Left cardiac atrium (tissue), 4 donors: ENCODE measurements at regions not wholly inside any gene's neighbourhood (a gene's known extent, or its start where the extent isn't known, plus 50 kb on each side); places are given as distances from the start of the nearest gene placed in this dataset.
A peak's percentile ranks its signal among the peaks of the same experiment; 100 is the strongest.
"Not testable (repeated sequence)": the region's sequence is repeated elsewhere in the genome, so short reads cannot be mapped to it uniquely, and the experiment has no call there.

Experiments
- ATAC-seq, 2 donors: fragments of 200-7000 bp; cut with Tn5 transposase; one replicate each; pipeline ENCODE4 v1.9.1; 2020; ENCODE audit warnings: mild to moderate bottlenecking in 2 of 2, moderate library complexity in 2 of 2
- DNase-seq: peaks from one replicate; pipeline ENCODE4 v3.0.0-alpha.2; 2020
- intact Hi-C, 2 donors: fragments of 100-400 bp; cut with DNase I; formaldehyde crosslinking; loops; one replicate each; pipeline versions ENCODE4 v1.14.1 to v1.15.1; 2022 to 2023
- donor health status: DM: no; HTN: yes; CAD: no.
- donor health status: DM: no; HTN: yes; CAD: no; lungs with severe emphysema.
- donor health status: DM: yes; HTN: yes; CAD: no.
- donor health status: Dilated cardiomyopathy.

GRCh38 chr11:66789097-66789890, 53.9 kb upstream of the RCE1 start:
- no peak for DNase-seq
- intact Hi-C loops, result no loop called here
- ATAC-seq, result no peak

GRCh38 chr11:66787934-66788758, 55.1 kb upstream of the RCE1 start:
- ATAC-seq (peak in 1 of 2 donors; percentile 35), DNase-seq (no peak)
- intact Hi-C loops, result no loop called here

GRCh38 chr11:66784575-66784974, 55.6 kb upstream of the SPTBN2 start:
- intact Hi-C loops, result no loop called here

GRCh38 chr11:66782726-66783125, 53.7 kb upstream of the SPTBN2 start:
- DNase-seq, result no peak
- intact Hi-C loops, result no loop called here
- no peak for ATAC-seq

More at GRCh38 chr11:66784575-66784974, 55.6 kb upstream of the SPTBN2 start:
- DNase-seq, result no peak
- ATAC-seq, result no peak

- ATAC-seq, intact Hi-C loops, DNase-seq: not testable (repeated sequence)
These were observed 50.6 kb upstream of the SPTBN2 start for GRCh38 chr11:66779651-66780050.
